Activated CD4-positive, alpha-beta T cell treated with anti-CD3 and anti-CD28 coated beads, Interleukin-2, Interleukin-6, amounts not matched to agents 100 ng/mL and 50 ng/mL, durations not matched to agents 16 hours and 8 hours (primary cell): ENCODE measurements at regions not wholly inside any gene's neighbourhood (a gene's known extent, or its start where the extent isn't known, plus 50 kb on each side); places are given as distances from the start of the nearest gene placed in this dataset.

Experiments used
- DNase-seq: peaks from one replicate; pipeline ENCODE4 v3.0.0-alpha.2; 2020

DNA sequence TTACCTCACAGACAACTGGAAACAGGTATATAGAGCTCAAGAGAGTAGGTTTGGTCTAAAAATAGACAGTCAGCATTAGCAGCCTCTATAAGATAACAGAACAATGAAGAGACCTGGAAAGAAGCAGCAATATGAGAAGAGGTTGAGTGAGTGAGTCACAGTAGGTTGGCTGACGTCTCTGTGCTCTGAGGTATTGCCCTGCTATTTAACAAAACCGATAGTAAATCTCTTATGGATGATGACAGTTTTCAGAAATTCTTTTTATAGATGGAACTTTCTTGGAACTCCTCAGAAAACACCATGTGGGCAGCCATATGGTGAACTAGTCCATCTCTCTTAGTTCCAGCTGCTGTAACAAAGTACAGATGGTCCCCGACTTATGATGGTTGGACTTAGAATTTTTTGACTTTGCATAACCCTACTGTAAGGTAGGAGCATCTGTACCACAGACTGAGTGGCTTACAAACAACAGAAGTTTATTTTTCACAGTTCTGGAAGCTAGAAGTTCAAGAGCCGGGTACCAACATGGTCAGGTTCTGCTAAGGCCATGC lies 123.5 kb downstream of the MBD2 start:
- no peak for DNase-seq

DNA sequence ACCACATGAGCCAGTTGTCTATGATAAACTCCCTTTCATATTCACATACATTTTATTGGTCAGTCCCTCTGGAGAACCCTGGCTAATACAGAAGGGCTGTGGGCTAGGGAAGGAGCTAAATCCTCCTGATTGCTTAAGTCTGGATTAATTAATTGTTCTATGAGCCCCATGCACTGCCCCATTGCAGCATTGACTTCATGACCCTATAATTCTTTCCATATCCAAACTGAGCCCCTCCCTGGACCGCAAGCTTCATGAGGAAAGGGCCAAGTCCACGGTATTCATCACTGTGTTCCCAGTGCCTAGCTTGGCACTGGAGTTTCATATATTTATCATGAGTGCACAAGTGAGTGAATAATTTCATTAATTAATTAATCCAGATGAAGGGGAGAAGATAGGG lies 124.0 kb downstream of the MBD2 start:
- no peak for DNase-seq

DNA sequence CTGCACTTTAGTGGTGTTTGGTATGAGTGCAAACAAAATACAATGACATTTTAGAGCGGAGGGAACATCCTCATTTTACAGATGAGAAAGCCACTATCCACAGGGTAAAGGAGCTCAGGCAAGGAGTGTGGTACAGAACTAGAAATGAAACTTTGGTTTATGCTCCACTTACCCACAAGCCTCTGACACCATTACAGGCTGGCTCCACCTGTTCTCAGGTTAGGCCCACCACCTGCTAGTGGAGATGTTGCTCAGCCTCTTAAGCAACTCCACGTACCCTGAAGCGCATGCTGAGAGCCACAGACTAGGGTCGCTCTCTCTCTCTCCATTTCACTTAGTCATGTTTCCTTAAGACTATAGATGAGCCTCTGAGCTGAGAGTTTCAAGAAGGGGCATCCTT lies 130.0 kb downstream of the MBD2 start:
- DNase-seq, result no peak

DNA sequence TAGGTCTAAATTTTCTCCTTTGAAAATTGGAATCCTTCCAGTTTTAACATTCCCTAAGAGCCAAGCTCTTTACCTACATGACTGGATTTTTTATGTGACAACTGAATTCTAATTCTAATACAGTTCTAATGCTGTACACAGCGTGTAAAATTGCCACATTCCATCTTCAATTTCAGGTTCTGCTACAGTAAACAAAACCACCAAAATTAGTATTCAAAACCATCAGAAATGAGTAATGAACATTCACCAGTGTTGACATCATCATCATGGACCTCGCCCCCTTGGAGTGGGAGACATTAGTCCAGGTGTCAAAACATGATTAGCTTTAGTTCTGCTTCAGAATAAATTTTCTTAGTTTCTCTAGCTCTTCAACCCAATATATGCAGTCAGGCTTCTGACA lies 133.6 kb downstream of the MBD2 start:
- no peak for DNase-seq

DNA sequence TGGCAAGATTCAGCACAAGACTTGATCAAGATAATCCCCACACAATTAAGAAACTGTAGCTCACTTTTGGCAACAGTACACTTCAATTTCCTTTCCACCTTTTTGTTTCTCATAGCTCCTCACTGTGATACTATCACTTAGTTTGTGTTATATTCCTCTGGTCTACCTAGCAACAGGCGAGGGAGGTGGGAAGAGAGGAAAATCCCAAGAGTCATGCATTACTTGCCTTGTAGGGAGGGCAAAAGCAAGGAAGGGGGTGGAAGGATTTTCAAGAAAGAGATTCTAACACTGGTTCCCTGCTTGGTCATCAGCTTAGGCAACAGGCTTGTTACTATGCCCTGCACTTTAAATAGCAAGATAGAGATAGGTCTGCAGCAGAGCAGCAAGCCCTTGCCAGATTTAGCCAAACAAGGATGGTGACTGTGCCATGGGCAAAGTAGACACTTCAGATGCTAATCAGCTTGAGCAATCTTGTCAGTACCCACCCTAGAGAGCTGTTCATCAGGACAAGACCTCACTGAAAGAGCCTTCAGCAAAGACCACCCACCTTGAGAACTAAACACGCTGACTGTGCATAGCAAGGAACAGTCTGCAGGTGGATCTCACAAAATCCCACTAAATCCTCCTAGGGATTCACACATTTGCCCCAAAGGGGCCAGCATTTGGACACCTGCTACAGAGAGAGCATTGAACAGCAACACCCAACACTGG lies 134.6 kb downstream of the MBD2 start:
- no peak for DNase-seq

DNA sequence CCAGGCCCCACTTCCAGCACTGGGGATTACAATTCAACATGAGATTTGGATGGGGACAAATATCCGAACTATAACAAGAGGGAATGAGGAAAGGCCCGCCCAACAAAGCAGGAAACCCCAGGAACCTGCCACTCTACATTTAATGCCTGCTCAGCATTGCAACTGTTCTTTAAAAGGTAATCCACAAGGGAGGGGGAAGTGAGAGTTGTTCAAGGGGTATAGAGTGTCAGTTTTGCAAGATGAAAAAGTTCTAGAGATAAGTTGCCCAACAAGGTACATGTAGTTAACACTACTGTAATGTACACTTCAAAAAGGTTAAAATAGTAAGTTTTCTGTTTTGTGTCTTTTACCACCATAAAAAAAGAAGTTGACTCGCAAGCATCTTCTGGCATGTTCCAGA lies 137.6 kb downstream of the MBD2 start:
- DNase-seq, result no peak

DNA sequence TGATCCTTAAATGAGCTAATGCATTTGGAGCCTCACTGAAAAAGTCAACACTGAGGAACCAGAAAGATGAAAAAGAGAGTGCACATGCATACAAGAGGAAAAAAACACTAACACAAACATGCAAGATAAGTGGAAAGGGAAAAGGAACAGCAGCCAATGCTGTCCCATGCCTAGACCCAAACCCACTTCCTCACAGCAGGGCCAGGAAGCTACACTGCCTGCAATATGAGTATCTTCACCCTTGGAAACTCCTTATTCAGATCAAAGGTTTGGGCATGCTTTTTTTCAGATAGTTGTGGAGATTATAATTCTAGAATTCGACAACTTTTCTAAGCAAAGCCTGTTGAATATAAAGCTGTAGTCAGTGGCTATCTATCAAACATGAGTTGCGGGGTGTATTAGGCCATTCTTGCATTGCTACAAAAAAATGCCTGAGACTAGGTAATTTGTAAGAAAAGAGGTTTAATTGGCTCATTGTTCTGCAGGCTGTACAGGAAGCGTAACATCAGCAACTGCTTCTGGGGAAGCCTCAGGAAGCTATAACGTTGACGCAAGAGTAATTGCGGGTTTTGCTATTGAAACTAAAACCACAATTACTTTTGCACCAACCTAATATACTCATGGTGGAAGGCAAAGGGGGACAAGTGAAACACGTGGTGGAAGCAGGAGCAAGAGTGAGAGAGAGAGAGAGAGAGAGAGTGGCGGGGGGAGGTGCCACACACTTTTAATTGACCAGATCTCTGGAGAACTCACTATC lies 138.2 kb downstream of the MBD2 start:
- DNase-seq, result peak; percentile 2

DNA sequence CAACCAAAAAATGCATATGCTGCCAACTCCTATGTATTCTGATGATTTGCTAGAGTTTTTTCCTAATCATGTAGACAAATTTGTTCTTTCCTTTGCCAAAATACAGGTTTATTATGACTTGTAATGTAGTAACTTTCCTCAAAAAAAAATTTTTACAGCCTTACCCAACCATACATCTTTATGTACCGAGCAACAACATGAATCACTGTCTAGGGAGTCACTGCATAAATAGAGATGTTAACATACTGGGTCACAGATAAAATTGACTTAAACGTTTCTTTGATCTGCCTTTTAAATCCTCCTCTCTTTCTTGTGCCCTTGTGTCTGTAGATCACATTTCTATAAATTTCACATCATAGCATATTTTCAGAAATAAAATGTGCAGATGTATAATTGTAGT lies 143.6 kb downstream of the MBD2 start:
- no peak for DNase-seq

DNA sequence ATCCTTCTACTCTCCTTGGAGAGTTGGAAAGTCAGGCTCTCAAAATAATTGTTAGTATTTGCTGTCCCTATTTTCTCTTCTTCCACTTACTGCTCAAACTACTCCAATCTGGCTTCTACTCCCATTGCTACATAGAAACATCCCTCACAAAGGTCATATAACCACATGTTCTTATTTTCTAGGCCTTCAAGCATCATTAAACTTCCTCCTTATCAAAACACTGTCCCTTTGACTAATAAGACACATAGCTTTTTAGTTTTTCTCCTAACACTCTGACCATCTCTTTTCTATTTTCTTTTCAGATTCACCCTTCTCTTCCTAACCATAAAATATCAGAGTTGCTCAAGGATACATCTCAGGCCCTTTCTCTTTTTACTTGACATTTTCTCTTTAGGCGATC lies 148.3 kb downstream of the MBD2 start:
- DNase-seq, result no peak

DNA sequence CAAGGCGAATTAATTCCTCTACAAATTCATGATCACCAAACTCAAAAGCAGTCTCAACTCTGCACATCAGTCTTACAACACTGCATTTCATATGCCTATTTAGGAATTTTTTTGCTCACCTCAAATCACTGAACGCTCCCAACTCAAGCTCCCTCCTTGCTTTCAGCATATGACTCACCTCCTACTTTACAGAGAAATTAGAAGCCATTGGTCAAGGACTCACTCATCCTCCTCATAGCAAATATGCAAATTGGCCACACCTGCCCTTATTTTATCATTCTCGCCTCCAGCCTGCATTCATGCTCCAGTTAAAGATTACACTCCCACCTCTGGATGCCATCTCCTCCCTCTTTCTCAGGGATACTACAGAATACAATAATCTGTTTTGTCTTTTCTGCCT lies 148.8 kb downstream of the MBD2 start:
- DNase-seq, result no peak

DNA sequence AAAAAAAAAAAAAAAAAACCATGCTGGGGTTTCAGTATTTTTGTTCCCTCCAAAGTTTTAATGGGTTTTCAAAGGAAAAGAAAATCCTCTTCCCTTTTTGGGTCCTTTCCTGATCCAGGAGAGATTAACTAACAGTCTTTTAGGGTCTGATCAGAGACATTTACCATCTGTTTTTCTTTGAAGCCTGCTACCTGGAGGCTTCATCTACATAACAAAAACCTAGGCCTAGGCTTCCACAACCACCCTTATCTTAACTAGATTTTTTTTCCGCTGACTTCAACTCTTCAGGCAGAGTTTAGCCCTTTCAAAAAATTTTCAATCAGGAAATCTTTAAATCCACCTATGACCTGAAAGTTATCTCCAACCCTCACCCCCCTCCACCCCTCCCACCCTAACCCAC lies 154.7 kb downstream of the MBD2 start:
- no peak for DNase-seq

DNA sequence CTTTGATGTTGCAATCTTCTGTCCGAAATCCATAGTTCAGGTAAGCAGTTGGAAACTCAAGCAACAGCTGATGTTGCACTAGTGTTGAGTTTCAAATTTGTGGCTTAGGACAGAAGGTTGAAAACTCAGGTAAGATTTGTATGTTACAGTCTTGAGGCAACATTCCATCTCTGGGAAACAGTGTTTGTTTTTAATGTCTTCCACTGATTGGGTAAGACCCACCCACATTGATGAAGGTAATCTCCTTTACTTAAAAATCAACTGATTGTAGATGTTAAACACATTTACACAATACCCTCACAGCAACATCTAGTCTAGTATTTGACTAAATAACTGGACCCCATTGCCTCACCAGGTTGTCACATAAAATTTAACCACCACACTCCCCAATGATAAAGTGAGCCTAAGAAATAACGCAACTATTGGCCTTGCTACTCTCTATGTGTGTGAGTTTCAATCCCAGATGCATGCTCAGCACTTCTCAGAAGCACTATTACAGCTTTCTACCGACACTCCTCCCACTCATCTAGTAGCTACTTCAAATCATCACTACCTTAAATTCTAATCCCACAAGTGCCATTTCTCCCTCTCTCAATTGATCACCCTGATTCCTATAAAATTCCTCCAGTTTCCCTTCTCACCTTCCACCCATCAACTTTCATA lies 164.0 kb downstream of the MBD2 start:
- no peak for DNase-seq

DNA sequence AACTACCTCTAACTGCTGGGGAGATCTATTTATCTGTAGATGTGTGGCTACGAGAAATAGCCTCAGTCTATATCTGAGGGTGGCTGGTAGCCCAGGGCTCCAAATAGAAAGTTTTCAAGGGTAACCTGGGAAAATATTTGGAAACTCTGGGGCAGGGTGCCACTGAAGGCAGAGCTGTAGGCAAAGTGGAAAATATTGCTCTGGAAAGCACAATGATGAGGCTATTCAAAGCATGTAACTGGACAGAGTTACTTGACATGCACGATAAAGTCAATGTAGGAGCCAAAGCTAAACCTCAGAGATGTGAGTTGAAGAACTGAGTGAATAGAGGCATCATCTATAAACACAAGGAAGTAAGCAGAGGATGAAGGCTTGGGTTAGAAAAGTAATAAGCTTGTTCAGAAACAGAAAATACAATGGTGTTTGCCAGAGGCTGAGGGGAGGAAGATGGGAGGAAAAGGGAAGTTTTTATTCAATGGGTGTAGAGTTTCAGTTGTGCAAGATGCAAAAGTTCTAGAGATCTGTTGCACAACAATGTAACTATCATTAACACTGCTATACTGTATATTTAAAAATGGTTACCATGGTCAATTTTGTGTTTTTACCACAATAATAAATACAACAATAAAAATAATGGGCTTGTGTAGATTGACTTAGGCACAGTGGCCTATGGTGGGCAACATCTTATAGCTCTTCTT lies 171.6 kb downstream of the MBD2 start:
- DNase-seq, result no peak

DNA sequence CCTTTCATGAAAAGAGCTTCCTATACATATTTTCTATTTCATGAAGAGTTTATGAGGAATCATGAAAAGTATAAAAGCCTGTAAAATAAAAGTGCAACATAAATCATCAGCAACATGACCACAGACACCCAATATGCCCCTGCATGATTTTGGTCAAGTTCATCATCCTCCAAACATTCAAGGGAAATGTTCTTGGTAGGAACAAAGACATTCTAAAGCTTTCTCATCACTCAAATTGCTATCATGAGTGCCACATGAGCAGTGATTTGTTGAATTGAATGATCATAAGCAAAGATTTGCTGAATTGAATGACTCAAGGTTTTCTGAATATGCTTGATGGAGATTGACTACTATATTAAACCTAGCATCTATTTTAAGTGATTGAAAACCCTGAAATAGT lies 172.2 kb downstream of the MBD2 start:
- no peak for DNase-seq

DNA sequence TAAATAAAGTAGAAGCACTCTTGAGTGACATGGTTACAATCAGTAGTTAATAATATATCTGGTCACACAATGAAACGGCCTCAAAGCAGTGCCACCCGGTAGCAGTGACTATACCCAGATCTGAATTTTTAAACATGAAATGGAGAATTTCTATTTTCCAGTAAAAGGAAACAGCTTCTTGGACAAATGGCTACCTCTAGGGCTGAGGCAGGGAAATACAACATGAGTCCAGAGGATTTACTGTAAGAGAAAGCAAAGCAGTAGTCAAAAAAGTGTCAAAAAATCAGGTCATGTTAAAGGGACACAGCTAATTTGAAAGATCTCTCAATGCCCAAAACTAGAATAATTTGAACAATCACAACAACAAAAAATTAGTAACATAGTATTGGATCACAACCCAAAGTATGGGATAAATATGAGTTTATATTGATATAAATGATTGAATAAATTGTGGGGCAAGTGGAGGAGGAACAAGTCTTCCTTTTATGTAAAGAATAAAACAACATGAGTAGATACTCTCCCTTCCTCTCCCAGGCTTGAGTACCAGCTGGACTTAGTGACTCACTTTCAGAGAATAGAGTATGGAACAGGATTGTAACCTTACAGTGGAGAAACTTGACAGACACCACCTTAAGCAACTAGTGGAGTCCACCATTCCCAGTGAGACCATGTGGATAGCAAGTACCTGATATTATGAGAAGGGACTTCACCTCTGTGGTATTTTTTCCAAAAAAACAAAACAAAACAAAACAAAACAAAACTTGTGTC lies 180.8 kb downstream of the MBD2 start:
- DNase-seq, result no peak

DNA sequence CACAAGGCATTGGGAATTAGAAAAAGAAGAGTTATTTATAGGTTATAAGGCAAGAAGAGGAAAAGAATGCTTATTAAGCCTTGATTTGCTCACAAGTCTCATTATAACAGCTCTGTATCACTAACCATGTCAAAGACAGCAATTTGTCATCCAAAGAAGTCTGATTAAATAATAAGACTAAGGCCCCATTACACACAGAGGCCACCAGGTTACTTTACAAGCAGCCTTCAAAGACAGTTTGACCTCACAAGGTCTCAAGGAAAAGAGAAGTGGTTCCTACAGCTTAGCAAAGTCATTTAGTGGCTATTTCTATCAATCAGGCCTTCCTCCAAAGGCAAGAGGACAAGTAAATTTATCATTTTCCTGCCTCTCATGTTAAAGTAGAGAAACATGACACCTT lies 188.5 kb downstream of the MBD2 start:
- DNase-seq, result no peak

DNA sequence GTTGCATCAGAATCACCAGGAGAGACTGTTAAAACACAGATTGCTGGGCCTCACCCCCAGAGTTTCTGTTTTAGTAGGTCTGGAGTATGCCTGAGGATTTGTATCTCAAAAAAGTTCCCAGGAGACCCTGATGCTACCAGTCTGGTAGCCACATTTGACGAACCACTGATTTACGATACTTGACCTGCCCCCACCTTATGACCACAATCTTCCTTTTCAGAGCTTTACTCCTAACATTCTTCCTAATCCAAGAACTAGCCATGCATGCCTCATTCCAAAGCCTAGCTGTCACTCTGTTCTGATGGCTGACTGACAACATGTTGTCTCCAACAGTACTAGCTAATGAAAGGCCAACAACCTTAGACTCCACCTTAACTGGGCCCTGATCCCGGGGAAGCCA lies 191.4 kb downstream of the MBD2 start:
- DNase-seq, result no peak

DNA sequence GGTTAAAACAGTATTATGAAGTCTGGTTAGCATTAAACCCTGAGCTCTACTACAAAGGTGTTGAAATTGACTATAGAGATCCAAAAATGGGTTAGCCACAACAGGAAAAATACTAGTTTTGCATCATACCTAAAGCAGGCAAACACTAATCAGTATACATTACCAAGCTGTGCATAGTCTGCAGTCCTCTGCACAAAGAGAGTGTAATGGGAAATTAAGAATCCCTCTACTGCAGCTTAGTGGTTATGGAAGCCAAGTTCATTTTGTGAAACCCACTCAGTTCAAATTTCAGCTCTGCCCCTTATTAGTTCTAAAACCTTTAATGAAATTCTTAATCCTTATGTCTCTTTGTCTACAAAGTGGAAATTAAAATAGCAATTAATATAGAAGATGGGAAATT lies 192.1 kb downstream of the MBD2 start:
- no peak for DNase-seq

DNA sequence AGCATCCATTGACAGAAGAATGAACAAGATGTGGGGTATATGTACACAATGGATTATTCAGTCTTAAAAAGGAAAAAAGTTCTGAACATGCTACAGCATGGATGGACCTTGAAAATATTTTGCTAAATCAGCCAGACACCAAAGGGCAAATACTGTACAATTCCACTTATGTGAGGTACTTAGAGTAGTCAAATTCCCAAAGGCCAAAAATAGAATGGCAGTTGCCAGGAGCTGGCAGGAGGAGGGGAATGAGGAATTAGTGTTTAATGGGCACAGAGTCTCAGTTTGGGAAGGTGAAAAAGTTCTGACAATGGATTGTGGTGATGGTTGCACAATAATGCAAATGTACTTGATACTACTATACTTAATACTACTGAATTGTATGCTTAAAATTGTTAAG lies 193.2 kb downstream of the MBD2 start:
- DNase-seq, result no peak

DNA sequence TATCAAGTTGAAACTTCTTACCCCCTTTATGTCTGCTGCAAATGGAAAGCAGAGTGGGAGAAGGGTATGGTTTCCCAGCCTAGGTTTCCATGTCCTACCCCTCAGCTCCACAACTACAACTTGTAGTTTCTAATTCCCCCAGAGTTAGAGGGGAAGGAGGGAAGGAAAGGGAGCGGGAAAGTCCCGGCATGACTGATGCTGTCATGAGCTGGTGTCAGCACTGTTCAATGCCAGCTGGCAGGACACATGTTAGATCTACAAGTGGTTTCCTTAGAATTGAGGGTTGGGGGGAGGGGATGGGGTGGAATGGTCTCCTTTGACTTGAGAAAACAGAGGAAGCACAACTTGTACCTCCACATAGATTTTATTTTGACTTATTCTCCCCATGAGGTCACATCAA lies 194.0 kb downstream of the MBD2 start:
- DNase-seq, result no peak

DNA sequence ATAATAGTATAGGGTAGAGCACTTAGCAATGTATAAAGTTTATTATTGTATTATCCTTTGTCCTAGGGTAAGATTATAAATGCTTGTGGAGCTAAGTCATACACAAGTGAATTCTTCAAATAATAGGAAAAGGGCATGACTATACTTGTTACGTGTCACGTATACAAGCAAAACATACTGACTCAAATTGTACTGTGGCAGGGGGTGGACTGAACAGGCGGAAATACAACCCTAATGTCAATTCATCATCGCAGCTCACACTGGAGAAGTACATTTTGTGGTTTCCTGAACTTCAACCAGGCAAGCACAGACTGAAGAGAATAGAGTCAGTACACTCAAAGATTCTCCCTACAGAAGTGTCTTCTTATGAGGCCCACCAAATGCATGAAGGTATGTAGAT lies 201.0 kb downstream of the MBD2 start:
- DNase-seq, result peak; percentile 6

DNA sequence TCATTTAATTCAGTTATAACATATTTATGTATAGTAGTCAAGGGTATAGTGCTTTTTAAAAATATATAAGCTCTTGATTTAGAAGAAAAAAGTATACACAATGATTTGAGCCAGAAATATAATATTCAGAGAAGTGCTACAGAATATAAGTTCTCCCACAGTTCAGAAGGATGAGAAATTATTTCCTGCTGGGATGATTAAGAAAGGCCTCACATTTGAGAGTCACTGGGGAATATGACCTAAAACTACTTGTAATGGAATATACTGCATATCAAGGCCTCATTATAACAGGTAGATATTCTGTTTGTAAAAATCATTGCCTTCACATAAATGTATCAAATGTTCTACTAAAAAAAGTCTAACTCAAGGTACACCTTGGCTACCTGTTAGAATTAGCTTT lies 203.5 kb downstream of the MBD2 start:
- DNase-seq, result no peak
